AG09319 (cell line): ENCODE measurements at regions not wholly inside any gene's neighbourhood (a gene's known extent, or its start where the extent isn't known, plus 50 kb on each side); places are given as distances from the start of the nearest gene placed in this dataset.

Experiments
- DNase-seq: peaks from one replicate; pipeline ENCODE4 v3.0.0-alpha.2; 2010; ENCODE audit warnings: low read depth; ENCODE audit errors: extremely low read depth
- TF ChIP-seq, protein P1 (sequence below): IDR thresholded peaks from 2 replicates; pipeline ENCODE4 v1.5.1; 2011; ENCODE audit warnings: low read depth, mild to moderate bottlenecking, inconsistent platforms, low read length, moderate library complexity

DNA sequence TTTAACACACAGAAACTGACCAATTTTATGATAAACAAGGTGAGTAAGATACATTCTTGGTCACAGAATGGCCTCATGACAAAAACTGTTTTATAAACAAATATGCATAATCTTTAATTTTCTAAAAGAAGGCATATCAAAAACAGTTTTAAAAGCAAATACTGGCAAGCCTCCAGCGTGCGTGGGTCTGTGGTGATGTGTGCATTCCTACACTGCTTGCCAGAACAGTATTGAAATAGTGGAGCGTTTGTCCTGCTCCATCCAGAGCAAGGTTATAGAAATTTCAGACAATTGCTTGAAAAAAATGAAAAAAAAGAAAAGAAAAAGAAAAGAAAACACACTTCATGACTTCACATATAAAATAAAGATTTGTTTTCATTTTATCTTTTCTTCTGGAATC lies 140.9 kb downstream of the MZT1 start:
- DNase-seq: no peak

DNA sequence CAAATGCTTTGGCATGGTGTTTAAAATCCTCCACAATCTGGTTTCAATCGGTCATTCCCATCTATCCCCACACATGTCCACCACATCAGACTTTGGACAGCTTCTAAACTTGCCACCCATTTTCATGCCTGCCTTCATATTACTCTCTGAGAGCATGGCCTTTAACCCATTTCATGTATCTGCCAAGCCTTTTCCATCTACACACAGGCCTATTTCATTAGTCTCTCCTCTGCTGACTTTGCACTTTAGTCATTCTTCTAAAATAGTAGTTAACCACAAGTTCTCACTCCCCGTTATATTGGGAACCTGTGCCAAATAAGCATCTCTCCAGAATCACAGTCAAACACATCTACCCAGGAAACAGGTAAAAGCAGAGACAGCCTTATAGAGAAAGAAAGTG lies 142.2 kb downstream of the MZT1 start:
- no peak for DNase-seq
- TF ChIP-seq, protein P1, sequence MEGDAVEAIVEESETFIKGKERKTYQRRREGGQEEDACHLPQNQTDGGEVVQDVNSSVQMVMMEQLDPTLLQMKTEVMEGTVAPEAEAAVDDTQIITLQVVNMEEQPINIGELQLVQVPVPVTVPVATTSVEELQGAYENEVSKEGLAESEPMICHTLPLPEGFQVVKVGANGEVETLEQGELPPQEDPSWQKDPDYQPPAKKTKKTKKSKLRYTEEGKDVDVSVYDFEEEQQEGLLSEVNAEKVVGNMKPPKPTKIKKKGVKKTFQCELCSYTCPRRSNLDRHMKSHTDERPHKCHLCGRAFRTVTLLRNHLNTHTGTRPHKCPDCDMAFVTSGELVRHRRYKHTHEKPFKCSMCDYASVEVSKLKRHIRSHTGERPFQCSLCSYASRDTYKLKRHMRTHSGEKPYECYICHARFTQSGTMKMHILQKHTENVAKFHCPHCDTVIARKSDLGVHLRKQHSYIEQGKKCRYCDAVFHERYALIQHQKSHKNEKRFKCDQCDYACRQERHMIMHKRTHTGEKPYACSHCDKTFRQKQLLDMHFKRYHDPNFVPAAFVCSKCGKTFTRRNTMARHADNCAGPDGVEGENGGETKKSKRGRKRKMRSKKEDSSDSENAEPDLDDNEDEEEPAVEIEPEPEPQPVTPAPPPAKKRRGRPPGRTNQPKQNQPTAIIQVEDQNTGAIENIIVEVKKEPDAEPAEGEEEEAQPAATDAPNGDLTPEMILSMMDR: no peak

More for the DNA sequence above, 140.9 kb downstream of the MZT1 start:
- TF ChIP-seq, protein P1: no peak

DNA sequence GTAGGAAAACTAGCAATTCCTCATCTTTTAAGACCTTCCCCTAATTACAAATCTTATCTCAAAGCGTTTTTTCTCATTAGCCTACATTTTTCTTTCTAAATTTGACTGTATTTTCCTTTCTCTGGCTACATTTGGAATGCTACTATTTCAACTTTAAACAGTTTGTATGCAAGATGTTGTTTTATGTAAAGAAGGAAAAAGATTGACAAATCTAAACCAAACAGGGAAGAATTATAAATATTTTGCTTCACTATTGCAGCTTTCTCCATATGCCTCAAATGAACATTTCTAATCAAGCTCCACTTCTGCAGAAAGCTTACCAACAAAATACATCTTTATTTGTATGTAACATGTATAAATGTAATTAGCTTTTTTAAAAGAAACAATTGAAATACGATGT lies 156.2 kb downstream of the MZT1 start:
- DNase-seq: no peak

DNA sequence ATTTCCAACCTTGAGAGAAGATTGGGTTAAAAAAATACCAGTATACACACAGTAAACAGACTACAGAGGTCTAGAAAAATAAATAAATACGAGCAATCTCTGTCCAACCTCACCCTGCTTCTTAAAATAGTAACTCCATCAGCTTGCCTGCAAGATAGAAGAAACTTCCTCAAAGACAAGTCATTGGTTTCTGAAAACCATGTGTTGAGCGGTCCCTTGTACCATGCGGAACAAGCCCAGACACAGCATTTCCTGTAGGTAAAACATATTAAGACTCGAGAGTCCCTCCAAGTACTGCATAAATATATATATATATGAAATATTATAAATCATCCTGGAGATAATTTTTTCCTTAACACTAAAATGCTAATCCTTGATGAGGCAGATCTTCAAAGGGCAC lies 157.4 kb downstream of the MZT1 start:
- TF ChIP-seq, protein P1: no peak
- no peak for DNase-seq

More for the DNA sequence above, 156.2 kb downstream of the MZT1 start:
- TF ChIP-seq, protein P1: no peak

DNA sequence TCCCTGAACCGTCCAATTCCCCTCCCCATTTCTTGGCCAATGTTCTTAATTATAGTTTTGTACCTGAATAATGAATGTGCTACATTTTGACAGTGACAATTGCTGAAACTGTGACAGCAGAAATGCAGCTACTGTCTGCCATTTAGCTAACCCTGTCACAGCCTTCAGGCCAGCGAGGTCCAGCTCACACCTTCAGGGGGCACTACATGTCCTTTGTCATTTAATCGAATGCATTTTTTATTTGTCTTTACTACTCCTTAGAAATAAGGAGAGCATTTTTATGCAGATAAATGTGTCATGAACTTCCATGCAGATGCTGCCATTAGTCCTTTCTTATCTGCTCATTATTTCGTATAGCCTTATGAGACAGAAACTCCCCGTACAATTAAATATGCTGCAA lies 159.9 kb downstream of the MZT1 start:
- DNase-seq: no peak

DNA sequence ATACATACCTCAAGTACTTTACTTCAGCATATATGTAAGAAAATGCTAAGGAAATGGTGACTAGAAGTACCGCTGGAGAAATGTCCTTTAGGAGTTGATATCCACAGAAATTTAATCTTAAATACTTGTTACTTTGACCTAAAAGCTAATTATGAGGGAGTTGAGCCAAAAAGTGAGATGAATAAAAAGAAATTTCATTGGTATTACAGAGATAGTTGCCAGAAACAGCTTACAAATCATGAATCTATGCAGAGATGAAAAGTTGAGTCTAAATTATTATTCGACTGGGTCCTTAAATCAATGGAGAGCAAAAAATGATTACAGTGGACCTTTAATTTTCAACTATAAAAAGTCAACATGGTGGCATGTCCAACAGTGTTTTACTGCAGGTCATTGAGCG lies 160.9 kb downstream of the MZT1 start:
- TF ChIP-seq, protein P1: no peak
- no peak for DNase-seq

More for the DNA sequence above, 159.9 kb downstream of the MZT1 start:
- TF ChIP-seq, protein P1: no peak

DNA sequence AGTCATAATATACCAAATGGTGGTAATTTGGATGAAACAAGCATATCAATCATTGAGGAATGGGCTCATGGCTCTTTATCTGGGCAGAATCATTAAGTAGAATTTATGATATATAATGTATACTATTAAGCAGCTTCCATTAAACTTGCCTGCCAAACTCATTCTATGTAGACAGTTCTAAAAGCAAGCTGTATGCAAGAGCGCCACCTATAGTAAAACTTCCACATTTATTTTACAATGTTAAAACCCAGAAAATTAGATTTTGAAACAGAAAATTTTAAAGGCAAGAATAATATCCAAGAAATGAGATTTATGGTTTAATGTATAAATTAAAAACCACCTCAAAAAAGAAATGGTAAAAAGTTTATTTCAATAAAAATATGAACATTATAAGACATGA lies 161.5 kb downstream of the MZT1 start:
- TF ChIP-seq, protein P1: peak; percentile 67

DNA sequence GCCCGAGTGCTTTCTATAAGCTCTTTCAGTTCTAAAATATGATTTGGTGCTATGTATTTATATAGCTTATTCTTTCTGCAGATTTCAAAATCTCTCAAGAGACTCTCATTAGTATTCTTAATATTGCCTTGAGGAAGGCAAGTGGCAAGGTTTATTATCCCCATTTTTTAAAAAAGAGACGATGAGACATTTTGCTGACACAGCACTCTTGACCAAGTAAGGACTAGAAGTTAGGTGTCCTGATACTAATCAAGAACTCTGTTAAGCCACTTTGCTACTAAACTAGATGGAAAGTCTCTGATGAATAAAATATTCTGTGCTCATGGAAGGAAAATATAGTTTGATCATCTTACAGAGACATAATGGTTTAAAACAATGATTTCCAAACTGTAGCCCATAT lies 164.7 kb downstream of the MZT1 start:
- TF ChIP-seq, protein P1: no peak

More for the DNA sequence above, 161.5 kb downstream of the MZT1 start:
- DNase-seq: no peak

More for the DNA sequence above, 164.7 kb downstream of the MZT1 start:
- no peak for DNase-seq
